ENCODE measurements at regions not wholly inside any gene's neighbourhood (a gene's known extent, or its start where the extent isn't known, plus 50 kb on each side); places are given as distances from the start of the nearest gene placed in this dataset.

GRCh38 chr4:14260591-14260990 is 633.1 kb upstream of the BOD1L1 start:
- Histone ChIP-seq H3K27me3 (ENCODE audit: control insufficient read depth, low read length) (no peaks in the 10 kb centered on the region), H3F3A (ENCODE audit: control insufficient read depth, insufficient read depth) (no peaks in the 10 kb centered on the region), H4K20me1 (ENCODE audit: control insufficient read depth, insufficient read depth, low read depth, low read length) (no peaks in the 10 kb centered on the region), H3K4me3 (ENCODE audit: low read length) (no peak overlapping the region), H3K4me2 (ENCODE audit: low read length) (no peak overlapping the region), H3K27ac (ENCODE audit: low read depth, low read length) (no peak overlapping the region), H3K4me1 (ENCODE audit: control insufficient read depth, low read length) (no peaks in the 10 kb centered on the region), H3K9me2 (replicated peaks; ENCODE audit: control insufficient read depth, low read length) (no peaks in the 10 kb centered on the region; the same call in 1 of the 2 replicates), H3K79me2 (ENCODE audit: control insufficient read depth, low read length) (no peaks in the 10 kb centered on the region), H3K9me3 (ENCODE audit: control insufficient read depth, insufficient read depth, low read length) (no peaks in the 10 kb centered on the region), H3K36me3 (ENCODE audit: control insufficient read depth, low read length) (no peaks in the 10 kb centered on the region)
- TF ChIP-seq CTCF (IDR thresholded peaks at IDR 0.05; ENCODE audit: low read depth, low read length, poor library complexity, severe bottlenecking) (no peak), EZH2phosphoT487 (IDR thresholded peaks at IDR 0.05; ENCODE audit: borderline replicate concordance, low read length) (no peak)

- no peaks in the 10 kb centered on the region for H3F3A ChIP-seq (ENCODE audit: control insufficient read depth, insufficient read depth)
- no peak overlapping the region for H3K27ac ChIP-seq (ENCODE audit: low read depth, low read length)
- H3K4me2 ChIP-seq (ENCODE audit: low read length), result no peak overlapping the region
- no peak for TF ChIP-seq EZH2phosphoT487 (IDR thresholded peaks at IDR 0.05; ENCODE audit: borderline replicate concordance, low read length)
- no peak for TF ChIP-seq CTCF (IDR thresholded peaks at IDR 0.05; ENCODE audit: low read depth, low read length, poor library complexity, severe bottlenecking)
- no peaks in the 10 kb centered on the region for H3K79me2 ChIP-seq (ENCODE audit: control insufficient read depth, low read length)
- H3K9me3 ChIP-seq (ENCODE audit: control insufficient read depth, insufficient read depth, low read length), result no peaks in the 10 kb centered on the region
- no peaks in the 10 kb centered on the region for H3K27me3 ChIP-seq (ENCODE audit: control insufficient read depth, low read length)
- H3K36me3 ChIP-seq (ENCODE audit: control insufficient read depth, low read length), result no peaks in the 10 kb centered on the region
- H3K9me2 ChIP-seq (replicated peaks; ENCODE audit: control insufficient read depth, low read length), result no peaks in the 10 kb centered on the region; the same call in 1 of the 2 replicates
- H4K20me1 ChIP-seq (ENCODE audit: control insufficient read depth, insufficient read depth, low read depth, low read length), result no peaks in the 10 kb centered on the region
- H3K4me3 ChIP-seq (ENCODE audit: low read length), result no peak overlapping the region
- no peaks in the 10 kb centered on the region for H3K4me1 ChIP-seq (ENCODE audit: control insufficient read depth, low read length)
Measured at GRCh38 chr4:14262221-14262620, 634.7 kb upstream of the BOD1L1 start.

GRCh38 chr4:14264437-14264836 is 636.9 kb upstream of the BOD1L1 start:
- no peaks in the 10 kb centered on the region for H4K20me1 ChIP-seq (ENCODE audit: control insufficient read depth, insufficient read depth, low read depth, low read length)
- no peaks in the 10 kb centered on the region for H3K4me1 ChIP-seq (ENCODE audit: control insufficient read depth, low read length)
- no peaks in the 10 kb centered on the region; the same call in 1 of the 2 replicates for H3K9me2 ChIP-seq (replicated peaks; ENCODE audit: control insufficient read depth, low read length)
- no peaks in the 10 kb centered on the region for H3K79me2 ChIP-seq (ENCODE audit: control insufficient read depth, low read length)
- TF ChIP-seq CTCF (IDR thresholded peaks at IDR 0.05; ENCODE audit: low read depth, low read length, poor library complexity, severe bottlenecking), result no peak
- no peak for TF ChIP-seq EZH2phosphoT487 (IDR thresholded peaks at IDR 0.05; ENCODE audit: borderline replicate concordance, low read length)
- no peak overlapping the region for H3K4me3 ChIP-seq (ENCODE audit: low read length)
- no peak overlapping the region for H3K4me2 ChIP-seq (ENCODE audit: low read length)
- no peaks in the 10 kb centered on the region for H3K27me3 ChIP-seq (ENCODE audit: control insufficient read depth, low read length)
- H3K9me3 ChIP-seq (ENCODE audit: control insufficient read depth, insufficient read depth, low read length), result no peaks in the 10 kb centered on the region
- no peak overlapping the region for H3K27ac ChIP-seq (ENCODE audit: low read depth, low read length)
- no peaks in the 10 kb centered on the region for H3F3A ChIP-seq (ENCODE audit: control insufficient read depth, insufficient read depth)
- no peaks in the 10 kb centered on the region for H3K36me3 ChIP-seq (ENCODE audit: control insufficient read depth, low read length)

Measured in DOHH2 (cell line).